ENCODE measurements at regions not wholly inside any gene's neighbourhood (a gene's known extent, or its start where the extent isn't known, plus 50 kb on each side); places are given as distances from the start of the nearest gene placed in this dataset.
"Not testable (repeated sequence)": the region's sequence is repeated elsewhere in the genome, so short reads cannot be mapped to it uniquely, and the experiment has no call there.

- H3K4me1 ChIP-seq (replicated peaks) = peaks cover 48% of the 10 kb centered on the region
Observed at GRCh38 chr1:185441605-185442004, 124.6 kb upstream of the IVNS1ABP start.

GRCh38 chr1:185440877-185441276 lies 123.8 kb upstream of the IVNS1ABP start:
- DNase-seq (ENCODE audit: low read depth in 1 of 2, low spot score in 2 of 2) = peak in 1 of 2 experiments; percentile 49
- Histone ChIP-seq H3K27me3 (replicated peaks) (no peaks in the 10 kb centered on the region), H3K4me3 (no peak overlapping the region), H3K4me1 (replicated peaks) (peaks cover 48% of the 10 kb centered on the region), H3K27ac (peak overlapping the region; percentile 56), H3K36me3 (no peaks in the 10 kb centered on the region), H3K9me3 (replicated peaks) (no peaks in the 10 kb centered on the region)

More at GRCh38 chr1:185441605-185442004, 124.6 kb upstream of the IVNS1ABP start:
- Histone ChIP-seq H3K36me3 (no peaks in the 10 kb centered on the region), H3K27ac (peak overlapping the region; percentile 56), H3K27me3 (replicated peaks) (no peaks in the 10 kb centered on the region), H3K4me3 (no peak overlapping the region), H3K9me3 (replicated peaks) (no peaks in the 10 kb centered on the region)
- peak; percentile 71 to 75 for DNase-seq (ENCODE audit: low read depth in 1 of 2, low spot score in 2 of 2)

DNA sequence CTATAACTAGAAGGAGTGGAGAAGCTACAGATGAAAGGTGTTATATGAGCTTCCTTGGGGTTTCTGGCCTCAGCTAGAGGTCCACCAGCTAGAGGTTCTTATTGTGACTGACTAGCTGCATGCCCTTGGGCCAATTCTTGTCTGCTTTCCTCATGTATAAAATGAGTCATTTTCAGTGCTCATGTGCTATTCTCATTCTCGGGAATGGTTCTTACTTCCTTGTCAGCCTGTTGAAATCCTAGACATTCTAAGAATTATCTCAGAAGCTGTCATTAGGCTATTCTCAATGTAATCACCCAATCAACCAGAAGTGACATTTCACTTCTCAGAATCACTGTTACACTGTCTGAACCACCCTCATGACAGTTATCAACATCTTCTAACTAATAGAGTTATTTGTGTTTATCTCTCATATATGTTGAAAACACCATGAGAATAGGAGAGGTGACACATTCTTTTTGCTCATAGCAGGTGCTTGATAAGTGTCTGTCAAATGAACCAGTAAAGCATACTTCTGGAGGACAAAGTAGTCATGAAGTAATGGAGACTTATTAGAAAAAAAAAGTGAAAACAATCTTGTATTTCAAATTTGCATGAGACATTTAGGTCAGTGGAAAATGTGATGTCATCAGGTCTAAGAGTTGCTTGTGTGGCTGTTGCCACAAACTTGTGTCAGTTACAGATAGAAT lies 122.8 kb upstream of the IVNS1ABP start:
- Histone ChIP-seq H3K4me1 (replicated peaks) (peaks cover 48% of the 10 kb centered on the region), H3K27me3 (replicated peaks) (no peaks in the 10 kb centered on the region), H3K36me3 (no peaks in the 10 kb centered on the region), H3K27ac (peak overlapping the region; percentile 29), H3K4me3 (no peak overlapping the region), H3K9me3 (replicated peaks) (no peaks in the 10 kb centered on the region)
- DNase-seq (ENCODE audit: low read depth in 1 of 2, low spot score in 2 of 2) = peak; percentile 48 to 58

DNA sequence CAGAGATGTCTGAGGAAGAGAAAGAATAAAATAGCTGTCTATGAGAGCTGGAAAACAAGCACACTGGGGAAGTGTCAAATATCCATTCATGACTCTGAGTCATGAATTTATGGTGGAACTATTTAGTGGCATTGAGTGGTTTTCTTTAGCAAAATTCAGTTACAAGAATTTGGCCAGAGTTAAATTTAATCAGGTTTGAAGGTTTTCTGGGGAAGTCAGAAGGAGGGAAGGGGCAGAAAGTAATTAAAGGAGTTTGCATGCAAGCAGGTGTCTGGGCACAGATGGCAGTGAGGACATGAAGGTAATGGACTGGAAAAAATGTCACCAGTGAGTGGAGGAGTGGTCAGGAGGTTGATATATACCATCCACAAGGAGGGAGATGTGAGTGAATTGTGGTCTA lies 121.9 kb upstream of the IVNS1ABP start:
- H3K9me3 ChIP-seq (replicated peaks) = no peaks in the 10 kb centered on the region
- no peaks in the 10 kb centered on the region for H3K27me3 ChIP-seq (replicated peaks)
- H3K36me3 ChIP-seq = no peaks in the 10 kb centered on the region
- no peak for DNase-seq (ENCODE audit: low read depth in 1 of 2, low spot score in 2 of 2)
- no peak overlapping the region for H3K4me3 ChIP-seq
- peak overlapping the region; percentile 29; the same call in 1 of the 2 replicates for H3K27ac ChIP-seq
- H3K4me1 ChIP-seq (replicated peaks) = peaks cover 48% of the 10 kb centered on the region

GRCh38 chr1:185435696-185436379 lies 118.8 kb upstream of the IVNS1ABP start:
- DNase-seq (ENCODE audit: low read depth in 1 of 2, low spot score in 2 of 2) = no peak
- Histone ChIP-seq H3K27ac (no peak overlapping the region), H3K4me1 (replicated peaks) (peaks cover 21% of the 10 kb centered on the region), H3K36me3 (no peaks in the 10 kb centered on the region), H3K4me3 (no peak overlapping the region), H3K9me3 (replicated peaks) (no peaks in the 10 kb centered on the region), H3K27me3 (replicated peaks) (no peaks in the 10 kb centered on the region)

DNA sequence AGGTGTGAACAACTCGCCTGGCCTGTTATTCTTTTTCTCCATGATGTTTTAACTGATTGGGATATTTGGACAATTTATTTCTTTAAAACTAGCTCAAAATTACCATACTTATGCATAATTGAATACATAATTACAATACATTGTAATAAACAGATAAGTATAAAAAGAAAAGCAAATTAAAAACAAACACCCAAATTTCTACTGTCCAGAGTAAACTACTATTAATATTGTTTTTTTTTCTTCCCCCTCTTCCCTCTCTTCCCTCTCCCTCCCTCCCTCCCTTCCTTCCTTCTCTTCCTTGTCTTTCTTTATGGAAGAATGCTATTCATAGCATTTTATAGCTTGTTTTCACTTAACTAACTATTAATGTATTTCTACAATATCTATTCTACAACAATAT lies 117.7 kb upstream of the IVNS1ABP start:
- Histone ChIP-seq H3K4me3 (no peak overlapping the region), H3K27ac (no peak overlapping the region), H3K4me1 (replicated peaks) (peaks cover 10% of the 10 kb centered on the region), H3K9me3 (replicated peaks) (no peaks in the 10 kb centered on the region), H3K36me3 (no peaks in the 10 kb centered on the region), H3K27me3 (replicated peaks) (no peaks in the 10 kb centered on the region)
- DNase-seq (ENCODE audit: low read depth in 1 of 2, low spot score in 2 of 2) = no peak

DNA sequence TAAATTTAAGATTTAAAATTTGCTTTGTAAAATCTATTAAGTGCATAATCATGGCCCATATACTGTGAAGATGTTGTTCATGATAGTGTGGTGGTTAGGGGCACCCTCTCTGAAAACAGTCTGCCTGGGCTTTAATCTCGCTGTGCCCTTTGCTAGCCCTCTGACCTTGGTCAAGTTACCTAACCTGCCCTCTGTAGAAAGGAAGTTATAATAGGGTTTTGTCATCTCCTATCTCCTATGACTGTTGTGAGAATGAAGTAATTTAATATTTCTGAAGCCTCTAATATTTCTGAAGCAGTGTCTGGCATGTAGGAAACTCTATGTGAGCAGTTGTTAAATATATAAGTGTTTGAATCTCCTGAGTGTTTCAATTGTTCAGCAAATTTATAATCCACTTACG lies 116.6 kb upstream of the IVNS1ABP start:
- peaks cover under 1% of the 10 kb centered on the region; the same call in 1 of the 2 replicates for H3K4me1 ChIP-seq (replicated peaks)
- no peaks in the 10 kb centered on the region for H3K9me3 ChIP-seq (replicated peaks)
- no peaks in the 10 kb centered on the region for H3K36me3 ChIP-seq
- no peak overlapping the region for H3K4me3 ChIP-seq
- no peak for DNase-seq (ENCODE audit: low read depth in 1 of 2, low spot score in 2 of 2)
- H3K27me3 ChIP-seq (replicated peaks) = no peaks in the 10 kb centered on the region
- H3K27ac ChIP-seq = no peak overlapping the region

- no peak for DNase-seq (ENCODE audit: low read depth in 1 of 2, low spot score in 2 of 2)
- no peak overlapping the region for H3K27ac ChIP-seq
- H3K27me3 ChIP-seq (replicated peaks) = no peaks in the 10 kb centered on the region
- no peaks in the 10 kb centered on the region for H3K36me3 ChIP-seq
- H3K9me3 ChIP-seq (replicated peaks) = no peaks in the 10 kb centered on the region
- no peaks in the 10 kb centered on the region for H3K4me1 ChIP-seq (replicated peaks)
- H3K4me3 ChIP-seq = no peak overlapping the region
Observed at GRCh38 chr1:185432948-185433347, 115.9 kb upstream of the IVNS1ABP start.

- Histone ChIP-seq H3K36me3 (no peaks in the 10 kb centered on the region), H3K4me1 (replicated peaks) (peaks cover 6% of the 10 kb centered on the region; the same call in 1 of the 2 replicates), H3K27ac (no peak overlapping the region), H3K27me3 (replicated peaks) (no peaks in the 10 kb centered on the region), H3K4me3 (no peak overlapping the region), H3K9me3 (replicated peaks) (no peaks in the 10 kb centered on the region)
- no peak for DNase-seq (ENCODE audit: low read depth in 1 of 2, low spot score in 2 of 2)
Observed at GRCh38 chr1:185431612-185432011, 114.6 kb upstream of the IVNS1ABP start.

GRCh38 chr1:185429668-185430067 lies 112.6 kb upstream of the IVNS1ABP start:
- not testable (repeated sequence) for H3K27me3 ChIP-seq (replicated peaks); H3K9me3 ChIP-seq (replicated peaks); H3K36me3 ChIP-seq; H3K4me1 ChIP-seq (replicated peaks); H3K27ac ChIP-seq; H3K4me3 ChIP-seq; DNase-seq (ENCODE audit: low read depth in 1 of 2, low spot score in 2 of 2)

DNA sequence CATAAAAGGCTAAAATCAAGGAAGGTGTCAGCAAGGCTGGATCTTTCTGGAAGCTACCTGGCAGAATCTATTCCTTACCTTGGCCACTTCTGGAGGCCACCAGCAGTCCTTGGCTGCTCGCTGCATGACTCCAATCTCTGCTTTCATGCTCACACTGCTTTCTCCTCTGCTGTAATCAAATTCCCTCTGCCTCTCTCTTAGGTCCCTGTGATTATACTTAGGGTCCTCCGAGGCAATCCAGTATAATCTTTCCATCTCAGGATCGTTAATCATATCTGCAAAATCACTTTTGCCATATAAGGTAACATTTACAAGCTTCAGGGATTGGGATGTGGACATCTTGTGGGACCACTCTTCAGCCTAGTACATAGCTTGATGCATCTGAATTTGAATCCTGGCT lies 110.7 kb upstream of the IVNS1ABP start:
- no peaks in the 10 kb centered on the region for H3K9me3 ChIP-seq (replicated peaks)
- H3K4me3 ChIP-seq = no peak overlapping the region
- DNase-seq (ENCODE audit: low read depth in 1 of 2, low spot score in 2 of 2) = no peak
- no peaks in the 10 kb centered on the region for H3K27me3 ChIP-seq (replicated peaks)
- H3K4me1 ChIP-seq (replicated peaks) = peaks cover 6% of the 10 kb centered on the region; the same call in 1 of the 2 replicates
- H3K27ac ChIP-seq = no peak overlapping the region
- no peaks in the 10 kb centered on the region for H3K36me3 ChIP-seq

DNA sequence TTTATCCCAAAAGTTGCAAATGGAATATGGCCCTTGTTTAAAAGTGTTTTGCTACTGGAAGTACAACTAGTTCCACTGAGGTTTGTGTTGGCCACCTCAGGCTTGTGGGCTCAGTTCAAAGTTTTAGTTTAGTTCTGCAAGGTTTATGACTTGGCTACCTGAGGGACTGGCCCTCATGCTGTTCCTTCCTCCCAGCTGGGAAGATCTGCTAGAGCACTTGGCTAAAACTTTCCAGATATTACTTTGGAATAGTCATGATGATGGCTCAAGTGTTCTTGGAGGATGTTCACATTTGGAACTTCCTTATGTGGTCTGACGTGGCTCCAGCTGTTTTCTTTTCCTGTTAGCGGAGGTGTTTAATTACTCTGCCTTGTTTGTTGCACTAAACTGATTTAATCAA lies 110.2 kb upstream of the IVNS1ABP start:
- no peaks in the 10 kb centered on the region for H3K36me3 ChIP-seq
- peaks cover 6% of the 10 kb centered on the region; the same call in 1 of the 2 replicates for H3K4me1 ChIP-seq (replicated peaks)
- H3K9me3 ChIP-seq (replicated peaks) = no peaks in the 10 kb centered on the region
- no peak overlapping the region for H3K27ac ChIP-seq
- DNase-seq (ENCODE audit: low read depth in 1 of 2, low spot score in 2 of 2) = no peak
- H3K4me3 ChIP-seq = no peak overlapping the region
- no peaks in the 10 kb centered on the region for H3K27me3 ChIP-seq (replicated peaks)

DNA sequence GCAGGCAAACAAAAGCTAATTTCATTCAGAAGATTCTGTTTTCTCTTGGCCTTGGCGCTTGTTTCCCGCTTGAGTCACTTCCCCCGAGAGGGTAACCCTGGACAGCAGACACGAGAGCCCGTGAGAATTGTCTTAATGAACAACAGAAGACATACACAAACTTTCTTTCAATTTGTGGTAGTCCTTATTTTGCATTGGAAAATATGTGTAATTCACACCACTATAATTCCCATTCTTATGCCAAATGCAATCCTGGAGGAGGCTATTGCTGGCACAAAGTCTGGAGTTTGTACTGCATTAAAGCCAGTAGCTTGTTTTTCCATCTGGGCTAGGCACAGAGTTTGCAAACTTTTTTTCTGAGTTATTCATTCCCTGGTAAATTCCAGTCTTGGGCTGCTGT lies 109.8 kb upstream of the IVNS1ABP start:
- H3K9me3 ChIP-seq (replicated peaks) = no peaks in the 10 kb centered on the region
- peak in 1 of 2 experiments; percentile 37 for DNase-seq (ENCODE audit: low read depth in 1 of 2, low spot score in 2 of 2)
- no peak overlapping the region for H3K4me3 ChIP-seq
- H3K27ac ChIP-seq = no peak overlapping the region
- H3K27me3 ChIP-seq (replicated peaks) = no peaks in the 10 kb centered on the region
- H3K4me1 ChIP-seq (replicated peaks) = peaks cover 9% of the 10 kb centered on the region
- no peaks in the 10 kb centered on the region for H3K36me3 ChIP-seq

GRCh38 chr1:185425163-185425562 lies 108.1 kb upstream of the IVNS1ABP start:
- no peaks in the 10 kb centered on the region for H3K9me3 ChIP-seq (replicated peaks)
- no peaks in the 10 kb centered on the region for H3K27me3 ChIP-seq (replicated peaks)
- H3K36me3 ChIP-seq = no peaks in the 10 kb centered on the region
- H3K27ac ChIP-seq = no peak overlapping the region
- no peak overlapping the region for H3K4me3 ChIP-seq
- no peak for DNase-seq (ENCODE audit: low read depth in 1 of 2, low spot score in 2 of 2)
- H3K4me1 ChIP-seq (replicated peaks) = peaks cover 18% of the 10 kb centered on the region
